Islet of Langerhans (tissue), 1 donor: ENCODE measurements at regions not wholly inside any gene's neighbourhood (a gene's known extent, or its start where the extent isn't known, plus 50 kb on each side); places are given as distances from the start of the nearest gene placed in this dataset.
"Not testable (repeated sequence)": the region's sequence is repeated elsewhere in the genome, so short reads cannot be mapped to it uniquely, and the experiment has no call there.

Source experiments
- FAIRE-seq: peaks from one replicate; lab custom pipeline; 2011; peaks lifted over from hg19 to GRCh38; lab: Jason Lieb, UNC

DNA sequence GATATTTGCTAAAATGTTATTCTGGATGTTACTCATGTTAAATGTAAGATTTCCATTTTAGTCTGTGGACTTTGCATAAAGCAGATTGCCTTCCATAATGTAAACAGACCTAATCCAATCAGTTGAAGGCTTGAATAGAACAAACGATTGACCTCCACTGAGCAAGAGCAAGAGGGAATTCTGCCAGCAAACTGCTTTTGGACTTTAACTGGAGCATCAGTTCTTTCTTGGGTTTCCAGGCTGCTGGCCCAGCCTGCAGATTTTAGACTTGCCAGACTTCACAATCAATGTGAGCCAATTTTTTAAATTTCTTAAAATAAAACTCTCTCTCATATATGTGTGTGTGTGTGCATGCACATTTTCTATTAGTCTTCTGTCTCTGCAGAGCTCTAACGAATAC is 1248.8 kb downstream of the ADGRL3 start:
- FAIRE-seq: no peak

DNA sequence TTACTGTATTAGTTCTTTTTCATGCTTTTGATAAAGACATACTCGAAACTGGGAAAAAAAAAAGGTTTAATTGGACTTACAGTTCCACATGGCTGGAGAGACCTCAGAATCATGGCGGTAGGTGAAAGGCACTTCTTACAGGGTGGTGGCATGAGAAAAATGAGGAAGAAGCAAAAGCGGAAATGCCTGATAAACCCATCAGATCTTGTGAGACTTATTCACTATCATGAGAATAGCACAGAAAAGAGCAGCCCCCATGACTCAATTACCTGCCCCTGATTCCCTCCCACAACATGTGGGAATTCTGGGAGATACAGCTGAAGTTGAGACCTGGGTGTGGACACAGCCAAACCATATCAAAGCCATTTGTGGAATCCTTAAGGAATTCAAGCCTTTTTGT is 1238.9 kb downstream of the ADGRL3 start:
- no peak for FAIRE-seq

DNA sequence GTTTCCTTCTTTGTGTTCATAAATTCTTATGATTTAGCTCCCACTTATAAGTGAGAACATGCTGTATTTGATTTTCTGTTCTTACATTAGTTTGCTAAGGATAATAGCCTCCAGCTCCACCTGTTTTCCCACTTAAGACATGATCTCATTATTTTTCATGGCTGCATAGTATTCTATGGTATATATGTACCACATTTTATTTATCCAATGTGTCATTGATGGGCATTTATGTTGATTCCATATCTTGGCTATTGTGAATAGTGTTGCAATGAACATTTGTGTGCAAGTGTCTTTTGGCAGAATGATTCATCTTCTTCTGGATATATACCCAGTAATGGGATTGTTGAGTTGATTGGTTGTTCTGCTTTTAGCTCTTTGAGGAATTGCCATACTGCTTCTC is 1234.8 kb downstream of the ADGRL3 start:
- no peak for FAIRE-seq

DNA sequence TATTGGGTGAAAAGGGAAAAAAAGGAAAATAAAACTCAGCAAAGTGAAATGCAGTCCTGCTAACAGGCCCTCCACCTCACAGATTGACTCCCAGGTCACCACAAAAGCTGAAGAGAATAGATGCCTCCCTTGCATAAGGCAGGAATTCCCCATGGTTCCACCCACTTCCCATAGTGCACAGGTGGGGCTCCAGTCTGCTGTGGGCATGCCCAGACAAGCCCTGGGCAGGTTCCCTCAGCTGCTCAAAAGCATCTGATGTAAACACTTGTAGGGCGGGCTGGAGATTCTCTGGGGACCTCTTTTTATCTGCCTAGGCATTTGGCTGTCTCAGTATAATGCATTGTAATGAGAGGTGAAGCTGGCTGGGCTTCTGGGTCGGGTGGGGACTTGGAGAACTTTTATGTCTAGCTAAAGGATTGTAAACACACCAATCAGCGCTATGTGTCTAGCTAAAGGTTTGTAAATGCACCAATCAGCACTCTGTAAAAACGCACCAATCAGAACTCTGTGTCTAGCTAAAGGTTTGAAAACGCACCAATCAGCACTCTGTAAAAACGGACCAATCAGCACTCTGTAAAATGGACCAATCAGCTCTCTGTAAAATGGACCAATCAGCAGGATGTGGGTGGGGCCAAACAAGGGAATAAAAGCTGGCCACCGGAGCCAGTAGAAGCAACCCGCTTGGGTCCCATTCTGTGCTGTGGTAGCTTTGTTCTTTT is 1231.5 kb downstream of the ADGRL3 start:
- not testable (repeated sequence) for FAIRE-seq

DNA sequence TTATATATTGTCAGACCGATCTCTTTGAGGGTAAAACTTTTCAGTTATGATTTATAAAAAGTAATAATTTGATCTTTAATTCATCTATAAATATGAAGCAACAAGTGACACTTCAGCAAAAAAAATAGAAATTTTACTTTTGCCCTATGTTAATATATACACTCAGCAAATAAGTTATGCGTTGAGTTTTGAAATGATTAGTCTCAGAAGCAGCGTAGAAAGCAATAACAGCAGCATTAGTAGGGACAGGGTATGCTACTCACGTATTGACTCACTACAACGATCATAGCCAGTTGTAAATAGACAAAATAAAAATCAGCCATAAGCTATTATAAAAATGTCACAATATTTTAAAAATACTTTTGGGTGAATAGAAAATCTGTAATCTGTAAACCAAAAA is 1229.2 kb downstream of the ADGRL3 start:
- FAIRE-seq: no peak

DNA sequence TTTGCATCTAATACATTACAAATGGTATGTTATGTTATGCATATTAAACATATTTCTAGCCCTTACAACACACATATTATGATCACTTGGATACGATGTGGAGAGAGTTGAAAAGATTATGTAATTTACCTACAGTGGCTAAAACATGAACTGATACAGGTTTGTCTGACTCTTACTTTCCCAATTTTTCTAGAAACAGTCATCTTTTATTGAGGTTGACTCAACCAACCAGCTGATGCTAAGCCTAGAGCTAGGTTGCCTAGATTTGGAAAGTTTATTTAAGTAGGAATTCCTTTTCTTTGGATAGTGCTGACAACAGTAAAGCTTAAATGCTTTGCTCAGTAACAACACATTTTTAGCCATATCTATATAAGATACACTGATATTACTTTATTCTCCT is 1215.1 kb downstream of the ADGRL3 start:
- FAIRE-seq: no peak

DNA sequence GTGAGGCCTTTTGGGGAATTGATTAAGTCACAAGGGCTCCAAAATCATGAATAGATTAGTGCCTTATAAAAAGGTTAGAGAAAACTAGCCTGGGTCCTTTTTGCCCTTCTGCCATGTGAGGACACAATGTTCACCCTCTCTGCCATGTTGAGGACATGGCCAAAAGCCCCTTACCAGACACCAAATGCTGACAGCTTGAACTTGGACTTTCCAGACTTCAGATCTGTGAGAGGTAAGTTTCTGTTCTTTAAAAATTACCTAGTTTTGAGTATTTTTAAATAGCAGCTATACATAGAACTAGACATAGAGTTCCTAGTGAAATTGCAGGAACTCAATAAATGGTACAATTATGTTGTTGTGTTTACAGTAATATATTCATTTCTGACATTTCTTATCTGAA is 1214.4 kb downstream of the ADGRL3 start:
- no peak for FAIRE-seq

DNA sequence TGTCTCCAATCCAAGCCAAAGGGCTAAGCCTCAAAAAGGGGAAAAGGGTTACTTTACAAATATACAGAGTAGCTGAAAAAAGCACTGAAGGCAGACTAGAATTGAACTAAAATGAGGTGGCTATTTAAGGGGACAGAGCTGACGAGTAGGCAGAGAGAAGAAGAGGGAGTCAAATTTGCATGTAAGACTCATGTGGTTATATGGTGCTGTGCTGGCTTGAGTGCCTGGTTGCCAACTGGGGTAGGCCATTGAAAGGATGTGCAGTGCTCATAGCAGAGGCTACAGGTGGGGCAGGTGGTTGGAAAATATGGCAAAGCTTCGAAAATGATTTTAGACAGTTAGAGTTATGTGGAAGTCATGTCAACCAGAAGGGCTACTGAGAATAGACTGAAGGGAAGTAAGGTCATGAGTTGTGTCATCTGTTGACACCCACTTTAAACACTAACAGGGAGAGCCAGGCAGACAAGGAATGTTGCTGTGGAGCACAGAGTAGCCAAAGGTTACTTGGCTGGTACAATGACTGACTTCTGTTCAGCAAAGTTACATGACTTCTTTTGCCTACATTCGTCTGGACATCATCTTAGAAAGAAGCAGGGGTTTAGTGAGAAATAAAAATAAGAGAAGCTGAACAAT is 1210.4 kb downstream of the ADGRL3 start:
- FAIRE-seq: no peak

DNA sequence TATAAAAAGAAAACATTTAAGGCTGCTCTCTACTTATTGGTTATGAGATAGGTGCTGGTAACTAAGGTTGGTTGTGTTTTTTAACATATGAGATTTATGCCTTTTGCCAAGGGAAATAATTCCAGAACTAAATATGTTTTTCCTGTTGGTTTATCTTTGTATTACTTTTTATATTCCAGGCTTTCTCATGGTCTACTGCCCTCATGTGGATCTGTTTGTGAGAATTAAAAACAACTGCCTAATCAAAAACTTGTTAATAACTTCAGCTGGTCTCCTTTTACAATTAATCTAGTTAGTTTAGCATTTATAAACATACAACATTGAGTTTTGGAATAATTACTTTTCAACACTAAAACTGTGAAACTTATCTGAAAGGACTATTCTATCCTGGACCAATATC is 1208.3 kb downstream of the ADGRL3 start:
- no peak for FAIRE-seq

DNA sequence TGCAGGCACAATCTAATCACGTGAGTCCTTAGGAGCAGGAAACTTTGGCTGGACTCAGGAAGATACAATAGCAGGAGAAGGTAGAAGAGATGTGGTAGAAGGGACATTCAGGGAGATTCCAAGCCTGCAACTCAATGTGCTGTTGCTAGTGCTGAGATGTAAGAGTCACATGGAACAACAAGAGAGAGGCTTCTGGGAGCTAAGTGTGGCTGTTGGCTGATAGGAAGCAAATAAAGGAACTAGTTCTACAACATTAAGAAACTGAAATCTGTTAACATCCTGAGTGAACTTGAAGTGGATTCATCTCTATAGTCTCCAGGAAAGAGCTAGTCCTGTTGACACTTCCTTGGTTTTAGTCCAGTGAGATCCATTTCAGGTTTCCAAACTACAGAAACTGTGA is 1207.4 kb downstream of the ADGRL3 start:
- no peak for FAIRE-seq

DNA sequence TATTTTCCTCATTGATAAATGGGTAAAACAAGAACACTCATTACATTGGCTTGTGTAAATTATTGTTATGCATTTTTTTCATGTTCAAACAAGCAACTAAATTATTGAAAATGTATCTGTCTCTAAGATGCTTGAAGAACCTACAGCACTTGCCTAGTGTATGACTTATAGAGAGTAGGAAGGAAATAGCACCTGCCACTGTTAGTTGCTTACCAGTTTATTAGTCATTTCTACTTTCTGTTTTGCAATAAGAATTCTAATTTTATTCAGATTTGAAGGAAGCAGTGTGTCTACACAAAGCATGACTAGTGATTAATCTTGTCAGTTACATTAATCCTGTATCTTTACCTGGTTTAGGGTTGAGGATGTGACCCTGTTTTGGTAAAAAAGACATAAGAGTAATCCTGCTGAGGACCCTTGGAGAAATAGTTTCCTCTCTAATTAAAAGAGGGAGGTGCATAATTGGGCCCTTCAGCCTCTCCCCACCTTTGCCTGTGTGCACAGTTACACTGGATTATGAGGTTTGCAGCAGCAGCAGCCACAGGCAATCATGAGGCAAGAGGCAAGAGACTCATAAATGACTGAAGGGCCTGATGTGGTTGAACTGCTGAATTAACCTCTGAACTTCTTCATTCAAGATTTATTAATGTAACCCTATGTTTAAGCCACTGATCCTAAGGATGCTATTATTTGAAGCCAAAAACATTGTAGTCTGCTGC is 1202.1 kb downstream of the ADGRL3 start:
- no peak for FAIRE-seq

DNA sequence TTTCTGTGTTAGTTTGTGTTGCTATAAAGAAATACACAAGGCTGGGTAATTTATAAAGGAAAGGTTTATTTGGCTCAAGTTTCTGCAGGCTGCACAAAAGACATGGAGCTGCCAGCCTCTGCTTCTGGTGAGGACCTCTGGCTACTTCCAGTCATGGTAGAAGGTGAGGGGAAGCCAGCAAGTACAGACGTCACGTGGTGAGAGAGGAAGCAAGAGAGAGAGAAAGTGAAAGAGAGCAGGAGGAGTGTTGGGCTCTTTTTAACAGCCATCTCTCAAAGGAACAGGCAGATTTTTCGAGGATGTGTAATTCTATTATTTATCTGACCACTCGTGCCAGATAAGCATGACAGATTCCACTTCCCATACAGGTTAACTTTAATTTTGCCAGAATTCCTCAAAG is 1199.1 kb downstream of the ADGRL3 start:
- no peak for FAIRE-seq

DNA sequence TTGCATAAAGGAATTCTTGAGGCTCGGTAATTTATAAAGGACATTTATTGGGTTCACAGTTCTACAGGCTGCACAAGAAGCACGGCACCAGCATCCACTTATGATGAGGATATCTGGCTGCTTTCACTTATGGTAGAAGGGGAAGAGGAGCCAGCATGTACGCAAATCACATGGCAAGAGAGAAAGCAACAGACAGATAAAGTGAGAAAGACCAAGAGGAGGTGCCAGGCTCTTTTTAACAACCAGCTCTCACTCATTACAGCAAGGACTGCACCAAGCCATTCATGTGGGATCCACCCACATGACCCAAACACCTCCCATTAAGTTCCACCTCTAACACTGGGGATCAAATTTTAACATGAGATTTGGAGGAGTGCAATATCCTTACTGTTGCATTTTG is 1198.2 kb downstream of the ADGRL3 start:
- FAIRE-seq: no peak

DNA sequence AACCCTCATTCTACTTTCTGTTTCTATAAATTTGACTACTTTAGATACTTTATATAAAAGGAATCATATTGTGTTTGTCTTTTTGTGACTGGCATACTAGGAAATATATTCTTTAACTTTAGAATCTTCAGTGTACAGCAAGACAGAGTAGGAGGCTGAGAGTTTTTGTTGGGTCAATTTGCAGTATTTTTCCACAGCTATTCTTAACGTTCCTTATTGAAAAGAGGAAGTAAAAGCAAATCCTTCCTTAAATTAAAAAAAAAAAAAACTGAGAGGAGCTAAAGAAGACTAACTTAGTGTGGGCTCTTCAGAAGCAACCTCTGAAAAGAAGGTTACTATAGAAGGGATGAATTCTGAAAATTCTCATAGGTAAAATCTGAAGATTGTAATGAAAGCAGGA is 1194.6 kb downstream of the ADGRL3 start:
- no peak for FAIRE-seq

DNA sequence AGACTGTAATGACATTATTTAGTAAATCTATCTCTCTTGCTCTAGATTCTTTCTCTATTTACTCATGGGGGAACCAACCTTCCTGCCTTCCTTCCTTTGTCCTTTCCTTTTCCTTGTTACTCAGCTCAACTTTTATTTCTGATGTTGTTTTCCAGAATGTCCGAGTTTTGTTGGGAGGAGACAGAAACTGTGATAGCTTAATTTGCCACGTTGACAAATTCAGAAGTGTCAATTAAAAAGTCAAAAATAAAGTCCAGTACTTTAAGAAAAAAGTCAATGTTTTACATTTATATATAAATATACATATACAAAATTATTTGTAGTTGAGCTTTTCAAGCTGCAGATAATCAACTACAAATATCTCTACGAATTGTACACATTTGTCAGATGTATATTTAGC is 1187.7 kb downstream of the ADGRL3 start:
- no peak for FAIRE-seq

DNA sequence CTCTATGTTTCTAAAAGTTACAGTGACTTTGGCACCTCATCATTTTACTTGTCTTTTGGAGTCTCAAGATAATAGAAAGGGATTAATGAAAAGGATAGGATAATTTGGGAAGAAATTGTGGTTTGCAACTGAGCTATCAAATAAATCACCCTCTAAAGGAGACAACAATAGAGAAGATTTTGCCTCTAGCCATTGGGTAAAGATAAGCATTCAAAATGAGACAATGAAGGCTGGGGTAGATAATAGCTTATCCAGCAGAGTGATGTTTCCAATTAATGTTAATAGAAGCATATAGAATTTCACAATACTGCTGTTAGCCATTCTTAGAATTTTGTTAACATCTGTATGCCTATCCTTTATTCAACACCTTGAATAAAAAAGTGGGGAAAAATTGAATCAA is 1177.6 kb downstream of the ADGRL3 start:
- no peak for FAIRE-seq

DNA sequence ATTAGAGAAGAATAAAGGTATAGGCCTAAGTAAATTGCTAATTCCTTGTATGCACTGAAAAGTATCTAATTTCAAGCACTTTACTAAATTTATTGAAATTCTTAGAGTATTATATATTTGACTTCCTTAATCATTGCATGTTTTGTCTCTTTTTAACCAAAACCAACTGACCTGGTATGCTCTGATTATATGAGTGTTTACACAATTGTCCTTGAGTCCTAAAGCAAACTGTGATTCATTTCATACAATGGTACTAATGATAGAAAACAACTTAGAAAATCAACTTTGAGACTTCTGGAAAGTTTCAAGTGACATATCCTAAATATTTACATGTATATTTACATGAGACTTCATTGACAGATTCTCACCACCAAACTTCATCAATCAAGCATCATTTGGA is 1177.1 kb downstream of the ADGRL3 start:
- no peak for FAIRE-seq

DNA sequence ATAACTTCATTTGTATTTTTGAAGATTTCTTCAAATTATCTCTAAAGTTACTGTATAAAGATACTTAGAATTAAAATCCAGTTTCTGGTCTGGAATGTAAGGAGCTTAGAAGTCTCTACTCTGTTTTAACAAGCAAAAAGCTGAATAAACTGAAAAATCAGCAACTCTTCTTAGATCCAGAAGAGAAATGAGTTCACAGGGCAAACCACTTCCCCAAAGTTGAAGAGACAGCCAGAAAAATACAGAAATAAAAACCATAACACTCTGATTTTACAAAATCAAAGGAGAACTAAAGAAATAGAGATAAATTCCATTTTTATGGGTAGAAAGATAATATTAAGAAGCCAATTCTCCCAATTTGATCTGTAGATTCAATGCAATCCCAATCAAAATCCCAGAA is 1166.8 kb downstream of the ADGRL3 start:
- FAIRE-seq: no peak

DNA sequence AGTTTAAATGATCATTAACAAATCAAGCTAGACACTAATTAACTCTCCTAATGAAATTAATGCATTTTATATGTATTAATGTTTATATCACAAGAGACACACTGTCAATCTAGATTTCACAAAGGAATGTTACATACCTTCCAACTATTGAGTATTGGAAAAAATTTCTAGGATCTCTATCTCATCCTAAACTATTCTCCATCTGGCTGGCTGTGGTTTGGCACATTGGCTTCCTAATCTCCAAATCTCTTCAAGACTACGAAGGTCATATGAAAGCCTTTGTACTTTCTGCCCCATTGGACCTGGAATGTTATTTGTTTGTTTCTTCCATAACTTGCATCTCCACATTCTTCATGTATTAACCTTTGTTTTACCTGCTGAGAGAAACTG is 1160.0 kb downstream of the ADGRL3 start:
- no peak for FAIRE-seq

DNA sequence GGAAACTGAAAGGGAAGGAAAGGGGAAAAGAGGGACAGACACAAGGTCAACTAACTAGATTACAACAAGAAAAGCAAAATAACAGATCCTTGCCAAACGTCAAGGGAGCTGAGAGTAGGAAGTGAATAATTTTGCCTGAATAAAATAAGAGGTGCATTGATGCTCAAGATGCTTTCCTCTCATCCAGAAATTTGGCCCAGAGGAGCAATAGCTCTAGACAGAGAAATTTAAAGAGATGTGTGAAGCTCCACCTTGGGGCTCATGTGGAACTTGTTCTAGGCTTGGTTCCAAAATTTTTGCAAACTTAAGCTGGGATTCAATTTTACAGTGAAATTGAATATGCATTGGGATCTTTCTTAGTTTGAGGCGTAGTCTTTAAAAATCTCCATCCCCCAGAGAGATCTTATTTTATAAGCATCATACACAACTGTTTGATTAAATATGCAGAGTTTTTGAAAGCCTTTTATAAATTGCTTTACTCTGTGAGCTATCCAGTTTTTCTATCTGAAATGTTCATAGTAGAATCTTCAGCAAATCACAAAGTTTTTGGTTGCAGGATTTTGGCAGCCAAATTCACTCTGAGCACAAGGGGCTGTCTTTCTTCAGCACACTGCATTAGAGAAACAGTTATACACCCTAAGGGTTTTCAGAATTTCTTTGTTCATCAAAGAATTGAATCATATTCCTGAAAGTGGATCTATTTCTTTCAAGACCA is 1159.5 kb downstream of the ADGRL3 start:
- FAIRE-seq: no peak

DNA sequence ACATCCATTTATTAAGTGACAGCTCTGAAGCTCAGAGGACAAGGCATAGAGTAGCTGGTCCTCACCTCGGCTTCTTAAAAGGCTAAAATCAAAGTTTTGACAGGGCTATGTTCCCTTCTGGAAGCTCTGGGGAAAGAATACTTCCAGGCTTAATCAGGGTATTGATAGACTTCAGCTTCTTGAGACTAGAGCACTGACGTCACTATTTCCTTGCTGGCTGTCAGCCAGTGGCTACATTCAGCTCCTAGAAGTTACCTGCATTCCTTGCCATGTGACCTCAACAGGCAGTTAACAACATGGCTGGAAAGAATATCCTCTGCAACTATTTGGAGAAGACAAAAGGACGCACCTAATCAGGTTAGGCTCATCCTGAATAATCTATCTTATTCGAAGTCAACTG is 1144.8 kb downstream of the ADGRL3 start:
- no peak for FAIRE-seq

DNA sequence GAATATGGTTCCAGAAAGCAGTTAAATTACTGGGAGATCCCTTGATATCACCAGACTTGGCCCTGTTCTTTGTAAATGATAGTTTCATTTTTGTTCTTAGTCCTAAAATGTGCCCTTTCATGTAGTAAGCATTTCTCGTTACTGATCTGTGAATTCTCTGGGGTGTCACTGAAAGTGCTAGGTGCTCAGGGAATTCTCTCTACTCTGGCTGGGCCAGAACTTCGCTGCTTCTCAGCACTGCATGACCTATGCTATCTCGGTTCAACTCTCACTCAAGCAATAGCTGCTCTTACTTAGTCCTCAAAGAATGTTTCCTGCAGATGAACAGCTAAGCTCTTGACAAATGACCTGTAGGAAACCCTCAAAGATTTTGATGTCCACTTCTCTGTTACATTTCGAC is 1144.3 kb downstream of the ADGRL3 start:
- FAIRE-seq: no peak

DNA sequence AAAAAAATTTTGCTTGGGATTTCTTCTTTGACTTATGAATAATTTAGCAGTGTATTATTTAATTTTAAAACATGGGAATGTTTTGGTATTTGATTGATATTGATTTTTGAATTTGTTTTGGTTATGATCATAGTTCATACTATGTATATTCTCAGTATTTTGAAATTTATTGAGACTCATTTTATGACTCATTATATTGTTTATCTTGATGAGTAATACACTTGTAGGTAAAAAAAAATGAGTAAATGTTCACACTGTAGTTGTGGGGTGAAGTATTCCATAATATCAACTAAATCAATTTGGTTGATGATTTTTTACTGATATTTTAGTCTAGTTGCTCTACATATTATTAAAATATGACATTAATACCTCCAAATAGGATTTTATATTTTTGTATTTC is 1142.2 kb downstream of the ADGRL3 start:
- FAIRE-seq: no peak
